Activated B cell treated with CpG ODN at 0.5 μM for 24 hours (primary cell): ENCODE measurements at regions not wholly inside any gene's neighbourhood (a gene's known extent, or its start where the extent isn't known, plus 50 kb on each side); places are given as distances from the start of the nearest gene placed in this dataset.
"Not testable (repeated sequence)": the region's sequence is repeated elsewhere in the genome, so short reads cannot be mapped to it uniquely, and the experiment has no call there.

Source experiments
- ATAC-seq: fragments of 200-7000 bp; cut with Tn5 transposase; one replicate; pipeline ENCODE4 v1.10.0; 2021; ENCODE audit warnings: low read depth, mild to moderate bottlenecking, moderate library complexity
- CTCF ChIA-PET: fragments of 350-600 bp; sonication (Branson Sonifier 250); formaldehyde crosslinking; loops from one replicate; lab custom pipeline; 2021; ENCODE audit warnings: antibody characterized with exemption; lab: Charles Lee
- POLR2A ChIA-PET: fragments of 350-600 bp; sonication (Branson Sonifier 250); formaldehyde crosslinking; loops from one replicate; lab custom pipeline; 2021; ENCODE audit warnings: antibody characterized with exemption; lab: Charles Lee
- DNase-seq: peaks from one replicate; pipeline ENCODE4 v3.0.0; 2022
- H3K27ac Mint-ChIP-seq: one replicate; pipeline ENCODE4 v1.8.0; 2020; ENCODE audit warnings: mixed read lengths
- H3K27me3 Mint-ChIP-seq: one replicate; pipeline ENCODE4 v1.8.0; 2021; ENCODE audit warnings: mixed read lengths
- H3K36me3 Mint-ChIP-seq: one replicate; pipeline ENCODE4 v1.8.0; 2021; ENCODE audit warnings: low read depth, mixed read lengths
- H3K4me1 Mint-ChIP-seq: one replicate; pipeline ENCODE4 v1.8.0; 2021; ENCODE audit warnings: mixed read lengths
- H3K4me3 Mint-ChIP-seq: one replicate; pipeline ENCODE4 v1.8.0; 2020; ENCODE audit warnings: mild to moderate bottlenecking, mixed read lengths
- H3K9me3 Mint-ChIP-seq: one replicate; pipeline ENCODE4 v1.8.0; 2020; ENCODE audit warnings: mixed read lengths
- intact Hi-C: fragments of 100-400 bp; cut with micrococcal nuclease; formaldehyde crosslinking; loops from one replicate; pipeline ENCODE4 v1.15.1; 2024

DNA sequence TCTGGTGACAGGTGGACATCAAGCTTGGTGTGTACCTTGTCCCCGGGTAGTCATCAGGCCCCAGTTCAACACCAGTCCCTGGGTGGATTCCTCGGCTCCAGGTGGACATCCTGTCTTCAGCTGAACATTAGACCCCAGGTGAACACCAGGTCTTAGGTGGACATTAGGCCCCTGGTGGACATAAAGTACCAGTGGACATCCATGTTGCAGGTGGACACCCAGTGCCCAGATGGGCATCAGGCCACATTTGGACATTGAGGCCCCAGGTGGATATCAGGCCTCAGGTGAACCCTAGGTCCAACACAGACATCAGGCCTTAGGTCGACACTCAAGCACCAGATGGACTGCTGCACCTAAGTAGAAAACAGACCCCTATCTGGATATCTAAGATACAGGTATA is 195.6 kb downstream of the POTEG start:
- POLR2A ChIA-PET, H3K4me3 Mint-ChIP-seq, DNase-seq, H3K27ac Mint-ChIP-seq, H3K36me3 Mint-ChIP-seq, intact Hi-C loops, ATAC-seq, H3K4me1 Mint-ChIP-seq, CTCF ChIA-PET, H3K9me3 Mint-ChIP-seq, H3K27me3 Mint-ChIP-seq: not testable (repeated sequence)

DNA sequence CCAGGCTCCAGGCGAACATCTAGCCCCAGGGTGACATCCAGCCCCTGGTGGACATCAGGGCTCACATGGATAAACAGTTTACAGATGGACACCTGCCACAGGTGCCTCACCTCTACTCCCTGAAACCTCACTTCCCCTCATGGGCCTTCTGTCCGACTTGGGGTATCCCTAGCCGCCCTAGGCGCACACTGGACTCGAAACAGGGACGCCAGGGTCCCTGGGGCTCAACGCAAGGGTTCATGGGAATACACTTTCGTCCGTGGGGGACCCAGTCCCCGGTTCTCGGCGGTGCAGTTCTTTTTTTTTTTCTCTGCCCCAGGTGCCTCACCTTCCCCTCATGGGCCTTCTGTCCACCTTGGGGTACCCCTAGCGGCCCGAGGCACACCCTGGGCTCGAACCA is 194.2 kb downstream of the POTEG start:
- H3K4me3 Mint-ChIP-seq, H3K9me3 Mint-ChIP-seq, ATAC-seq, H3K27ac Mint-ChIP-seq, intact Hi-C loops, H3K36me3 Mint-ChIP-seq, CTCF ChIA-PET, H3K27me3 Mint-ChIP-seq, DNase-seq, POLR2A ChIA-PET, H3K4me1 Mint-ChIP-seq: not testable (repeated sequence)

GRCh38 chr14:19240387-19240786 is 193.8 kb downstream of the POTEG start:
- H3K4me1 Mint-ChIP-seq, H3K9me3 Mint-ChIP-seq, DNase-seq, CTCF ChIA-PET, H3K4me3 Mint-ChIP-seq, ATAC-seq, H3K36me3 Mint-ChIP-seq, POLR2A ChIA-PET, H3K27me3 Mint-ChIP-seq, H3K27ac Mint-ChIP-seq, intact Hi-C loops: not testable (repeated sequence)

DNA sequence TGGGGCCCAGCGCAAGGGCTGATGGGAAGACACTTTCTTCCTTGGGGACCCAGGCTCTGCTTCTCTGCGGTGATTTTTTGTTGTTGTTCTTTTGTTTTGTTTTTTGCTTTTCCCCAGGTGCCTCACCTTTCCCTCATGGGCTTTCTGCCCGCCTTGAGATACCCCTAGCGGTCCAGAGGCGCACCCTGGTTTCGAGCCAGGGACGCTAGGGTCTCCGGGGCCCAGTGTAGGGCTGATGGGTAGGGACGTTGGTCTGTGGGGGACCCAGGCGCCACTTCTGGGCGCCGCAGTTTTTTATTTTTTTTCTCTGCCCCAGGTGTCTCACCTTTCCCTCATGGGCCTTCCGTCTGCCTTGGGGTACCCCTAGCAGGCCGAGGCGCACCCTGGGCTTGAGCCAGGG is 192.7 kb downstream of the POTEG start:
- DNase-seq, intact Hi-C loops, H3K9me3 Mint-ChIP-seq, H3K4me3 Mint-ChIP-seq, H3K27me3 Mint-ChIP-seq, POLR2A ChIA-PET, H3K36me3 Mint-ChIP-seq, H3K27ac Mint-ChIP-seq, CTCF ChIA-PET, ATAC-seq, H3K4me1 Mint-ChIP-seq: not testable (repeated sequence)

DNA sequence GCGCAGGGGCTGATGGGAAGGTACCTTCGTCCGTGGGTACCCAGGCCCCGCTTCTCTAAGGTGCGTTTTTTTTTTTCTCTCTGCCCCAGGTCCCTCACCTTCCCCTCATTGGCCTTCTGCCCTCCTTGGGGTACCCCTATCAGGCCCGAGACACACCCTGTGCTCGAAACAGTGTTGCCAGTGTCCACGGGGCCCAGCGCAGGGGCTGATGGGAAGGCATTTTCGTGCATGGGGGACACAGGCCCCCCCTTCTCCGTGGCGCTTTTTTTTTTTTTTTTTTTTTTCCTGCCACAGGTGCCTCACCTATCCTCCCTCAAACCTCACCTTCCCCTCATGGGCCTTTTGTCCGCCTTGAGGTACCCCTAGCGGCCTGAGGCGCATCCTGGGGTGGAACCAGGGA is 191.6 kb downstream of the POTEG start:
- intact Hi-C loops, CTCF ChIA-PET: not testable (repeated sequence)

DNA sequence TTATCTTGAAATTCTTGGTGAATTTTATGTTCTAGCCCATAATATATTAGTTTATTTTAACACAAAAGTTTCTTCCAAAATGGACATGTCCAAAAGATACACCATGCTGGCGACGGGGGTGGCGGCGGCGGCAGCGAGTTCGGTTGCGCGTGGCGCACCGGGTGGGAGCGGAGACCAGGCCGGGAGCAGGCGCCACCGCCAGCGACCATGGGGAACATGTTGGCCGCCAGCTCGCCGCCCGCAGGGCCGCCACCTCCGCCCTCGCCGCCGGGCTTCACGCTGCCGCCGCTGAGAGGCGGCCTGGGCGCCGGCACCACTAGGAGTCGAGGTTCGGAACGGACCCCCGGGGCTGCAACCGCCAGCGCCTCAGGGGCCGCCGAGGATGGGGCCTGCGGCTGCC is 167.2 kb downstream of the POTEG start:
- H3K27ac Mint-ChIP-seq, intact Hi-C loops: not testable (repeated sequence)

More for the DNA sequence above, 191.6 kb downstream of the POTEG start:
- H3K27me3 Mint-ChIP-seq, ATAC-seq, H3K27ac Mint-ChIP-seq, H3K4me1 Mint-ChIP-seq, H3K4me3 Mint-ChIP-seq, POLR2A ChIA-PET, H3K36me3 Mint-ChIP-seq, H3K9me3 Mint-ChIP-seq, DNase-seq: not testable (repeated sequence)

GRCh38 chr14:19267636-19268035 is 166.5 kb downstream of the POTEG start:
- DNase-seq = not testable (repeated sequence)

More for the DNA sequence above, 167.2 kb downstream of the POTEG start:
- CTCF ChIA-PET, POLR2A ChIA-PET, DNase-seq, ATAC-seq, H3K4me3 Mint-ChIP-seq, H3K27me3 Mint-ChIP-seq, H3K36me3 Mint-ChIP-seq, H3K4me1 Mint-ChIP-seq, H3K9me3 Mint-ChIP-seq: not testable (repeated sequence)

DNA sequence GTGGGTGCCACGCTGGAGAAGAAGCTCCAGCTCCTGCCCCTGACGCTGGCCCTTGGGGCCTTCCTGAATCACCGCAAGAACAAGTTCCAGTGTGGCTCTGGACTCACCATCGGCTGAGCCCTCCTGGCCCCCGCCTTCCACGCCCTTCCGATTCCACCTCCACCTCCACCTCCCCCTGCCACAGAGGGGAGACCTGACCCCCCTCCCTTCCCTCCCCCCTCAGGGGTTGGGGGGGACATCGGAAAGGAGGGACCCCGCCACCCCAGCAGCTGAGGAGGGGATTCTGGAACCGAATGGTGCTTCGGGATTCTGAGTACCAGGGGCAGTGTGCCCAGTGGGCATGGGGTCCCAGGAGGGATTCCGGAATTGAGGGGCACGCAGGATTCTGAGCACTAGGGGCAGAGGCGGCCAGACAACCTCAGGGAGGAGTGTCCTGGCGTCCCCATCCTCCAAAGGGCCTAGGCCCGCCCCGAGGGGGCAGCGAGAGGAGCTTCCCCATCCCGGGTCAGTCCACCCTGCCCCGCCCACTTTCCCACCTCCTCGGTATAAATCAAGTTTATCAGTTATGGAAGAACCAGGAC is 166.0 kb downstream of the POTEG start:
- H3K36me3 Mint-ChIP-seq, intact Hi-C loops, H3K4me3 Mint-ChIP-seq, POLR2A ChIA-PET, H3K9me3 Mint-ChIP-seq, H3K27me3 Mint-ChIP-seq, CTCF ChIA-PET, ATAC-seq, H3K27ac Mint-ChIP-seq, H3K4me1 Mint-ChIP-seq, DNase-seq: not testable (repeated sequence)

More at GRCh38 chr14:19267636-19268035, 166.5 kb downstream of the POTEG start:
- intact Hi-C loops, CTCF ChIA-PET, H3K4me3 Mint-ChIP-seq, POLR2A ChIA-PET, H3K9me3 Mint-ChIP-seq, H3K27ac Mint-ChIP-seq, H3K36me3 Mint-ChIP-seq, ATAC-seq, H3K27me3 Mint-ChIP-seq, H3K4me1 Mint-ChIP-seq: not testable (repeated sequence)

GRCh38 chr14:19272235-19272634 is 161.9 kb downstream of the POTEG start:
- H3K36me3 Mint-ChIP-seq, intact Hi-C loops, H3K4me1 Mint-ChIP-seq, CTCF ChIA-PET, H3K9me3 Mint-ChIP-seq, ATAC-seq, H3K4me3 Mint-ChIP-seq, H3K27ac Mint-ChIP-seq, POLR2A ChIA-PET, DNase-seq, H3K27me3 Mint-ChIP-seq: not testable (repeated sequence)

DNA sequence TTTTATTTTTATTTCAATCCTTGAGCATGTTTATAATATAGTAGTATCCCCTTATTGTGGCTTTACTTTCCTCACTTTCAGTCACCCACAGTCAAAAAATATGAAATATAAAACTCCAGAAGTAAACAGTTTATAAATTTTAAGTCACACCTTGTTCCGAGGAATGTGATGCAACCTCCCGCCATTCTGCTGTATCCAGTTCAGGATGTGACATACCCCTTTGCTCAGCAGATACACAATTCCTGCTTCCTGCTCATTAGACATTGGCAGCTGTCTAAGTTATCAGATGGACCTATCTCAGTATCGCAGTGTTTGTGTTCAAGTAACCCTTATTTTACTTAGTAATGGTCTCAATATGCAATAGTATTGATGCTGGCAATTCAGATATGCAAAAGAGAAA is 144.5 kb downstream of the POTEG start:
- H3K27ac Mint-ChIP-seq, CTCF ChIA-PET, H3K9me3 Mint-ChIP-seq, ATAC-seq, DNase-seq, H3K27me3 Mint-ChIP-seq, H3K4me3 Mint-ChIP-seq, intact Hi-C loops, H3K36me3 Mint-ChIP-seq, H3K4me1 Mint-ChIP-seq, POLR2A ChIA-PET: not testable (repeated sequence)

DNA sequence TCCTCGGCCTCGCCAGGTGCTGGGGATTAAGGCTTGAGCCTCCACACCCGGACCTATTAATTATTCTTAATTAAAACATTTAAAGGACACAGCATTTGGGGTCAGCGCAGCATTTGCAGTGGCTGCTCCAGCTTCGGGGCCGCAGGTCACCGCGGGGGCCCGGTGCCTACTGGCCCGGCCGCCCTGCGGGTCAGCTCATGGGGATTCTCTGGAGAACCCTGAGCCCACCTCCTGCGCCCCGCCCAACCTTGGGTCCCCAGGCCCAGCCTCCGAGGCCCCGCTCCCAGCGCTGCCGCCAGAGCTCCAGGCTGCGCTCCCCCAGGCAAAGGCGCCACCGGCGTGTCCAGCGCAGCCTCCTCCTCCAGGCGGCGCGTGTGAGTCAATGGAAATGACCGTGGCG is 133.9 kb downstream of the POTEG start:
- intact Hi-C loops, H3K27ac Mint-ChIP-seq, ATAC-seq, H3K36me3 Mint-ChIP-seq, H3K9me3 Mint-ChIP-seq, CTCF ChIA-PET, POLR2A ChIA-PET, H3K4me1 Mint-ChIP-seq, H3K4me3 Mint-ChIP-seq, H3K27me3 Mint-ChIP-seq, DNase-seq: not testable (repeated sequence)

DNA sequence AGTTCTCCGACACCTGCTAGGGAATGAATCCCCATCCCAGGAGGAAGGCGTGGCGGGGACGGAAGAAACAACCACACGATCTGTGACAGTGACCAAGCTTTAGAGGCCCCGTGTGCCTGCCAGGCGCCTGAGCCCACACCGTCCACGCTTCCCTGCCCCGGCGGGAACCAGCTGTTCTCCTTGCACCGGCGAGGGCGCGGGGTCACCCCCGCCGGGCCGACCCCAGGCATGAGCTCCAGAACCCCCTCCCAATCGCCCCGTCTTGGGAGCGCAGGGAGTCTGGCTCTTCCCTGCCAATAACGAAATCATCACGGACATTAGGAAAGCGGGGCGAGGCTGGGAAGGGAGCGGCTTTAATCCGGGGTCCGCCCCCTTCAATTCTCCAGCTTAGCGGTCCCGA is 133.3 kb downstream of the POTEG start:
- intact Hi-C loops, CTCF ChIA-PET, DNase-seq, H3K4me3 Mint-ChIP-seq, ATAC-seq, H3K27me3 Mint-ChIP-seq, H3K27ac Mint-ChIP-seq, H3K9me3 Mint-ChIP-seq, POLR2A ChIA-PET, H3K4me1 Mint-ChIP-seq, H3K36me3 Mint-ChIP-seq: not testable (repeated sequence)

- H3K27me3 Mint-ChIP-seq, H3K36me3 Mint-ChIP-seq, CTCF ChIA-PET, H3K4me3 Mint-ChIP-seq, POLR2A ChIA-PET, H3K4me1 Mint-ChIP-seq, H3K9me3 Mint-ChIP-seq, H3K27ac Mint-ChIP-seq, DNase-seq, ATAC-seq, intact Hi-C loops: not testable (repeated sequence)
Measured at GRCh38 chr14:19303844-19304243, 130.3 kb downstream of the POTEG start.
